SK-N-SH (cell line): ENCODE measurements at regions not wholly inside any gene's neighbourhood (a gene's known extent, or its start where the extent isn't known, plus 50 kb on each side); places are given as distances from the start of the nearest gene placed in this dataset.

Experiments used
- CTCF ChIP-seq: fragments of 200-600 bp; sonication (generic); IDR thresholded peaks from 2 replicates; pipeline ENCODE4 v1.6.1; 2017; ENCODE audit warnings: antibody characterized with exemption, mild to moderate bottlenecking, moderate library complexity
- EP300 ChIP-seq, 2 experiments: IDR thresholded peaks; 2 replicates each; pipeline versions ENCODE4 v1.4.0 to v1.6.1; 2012; ENCODE audit warnings: borderline replicate concordance in 1 of 2, low read depth in 1 of 2, low read length in 1 of 2
- RCOR1 ChIP-seq: fragments of 150-350 bp; IDR thresholded peaks from 2 replicates; pipeline ENCODE4 v1.6.1; 2017; ENCODE audit warnings: antibody characterized with exemption, low read length
- TAF1 ChIP-seq: IDR thresholded peaks from 2 replicates; pipeline ENCODE4 v1.6.1; 2012; ENCODE audit warnings: low read depth, mild to moderate bottlenecking, low read length, moderate library complexity, borderline replicate concordance
- ZBTB33 ChIP-seq: IDR thresholded peaks from 2 replicates; pipeline ENCODE4 v1.4.0; 2012; ENCODE audit warnings: low read depth, borderline replicate concordance

- no peak for TF ChIP-seq CTCF
- no peak for TF ChIP-seq TAF1
- TF ChIP-seq RCOR1: no peak
- TF ChIP-seq EP300 (IDR thresholded peaks at IDR 0.05; ENCODE audit: borderline replicate concordance in 1 of 2, low read depth in 1 of 2, low read length in 1 of 2): no peak
- TF ChIP-seq ZBTB33: no peak
These were observed 818.7 kb downstream of the PCDH7 start for GRCh38 chr4:31538877-31539276.
